ENCODE measurements at regions not wholly inside any gene's neighbourhood (a gene's known extent, or its start where the extent isn't known, plus 50 kb on each side); places are given as distances from the start of the nearest gene placed in this dataset.

DNA sequence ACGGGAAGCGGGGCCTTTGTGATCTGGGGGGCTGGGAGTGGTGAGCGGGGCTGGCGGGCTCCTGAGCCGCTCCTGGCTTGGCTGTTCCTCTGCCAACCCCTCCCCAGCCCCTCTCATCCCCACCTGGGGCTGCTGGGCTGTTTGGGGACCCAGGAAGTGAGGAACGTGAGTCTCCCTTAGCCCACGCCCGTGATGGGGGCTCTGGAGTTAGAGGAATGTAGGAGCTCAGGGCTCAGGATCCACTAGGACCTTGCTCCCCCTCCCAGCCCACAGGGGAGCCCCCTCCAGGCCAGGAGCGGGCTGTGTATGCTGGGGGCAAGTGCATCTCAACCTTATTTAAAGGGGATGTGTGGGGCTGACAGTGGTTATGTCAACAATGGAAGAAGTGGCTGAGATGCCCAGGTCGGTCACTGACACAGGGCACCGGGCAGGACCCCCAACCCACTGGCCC is 134.1 kb downstream of the URI1 start:
- no peaks in the 10 kb centered on the region for H3K4me1 Mint-ChIP-seq
- H3K27ac Mint-ChIP-seq: no peak overlapping the region
- no peak overlapping the region for H3K4me3 Mint-ChIP-seq
- DNase-seq: no peak
- H3K27me3 Mint-ChIP-seq: peaks cover 5% of the 10 kb centered on the region
- no peaks in the 10 kb centered on the region for H3K36me3 Mint-ChIP-seq (ENCODE audit: low read depth)
- ChIA-PET POLR2A (no interaction called here), CTCF (no interaction called here)
- no peaks in the 10 kb centered on the region for H3K9me3 Mint-ChIP-seq

DNA sequence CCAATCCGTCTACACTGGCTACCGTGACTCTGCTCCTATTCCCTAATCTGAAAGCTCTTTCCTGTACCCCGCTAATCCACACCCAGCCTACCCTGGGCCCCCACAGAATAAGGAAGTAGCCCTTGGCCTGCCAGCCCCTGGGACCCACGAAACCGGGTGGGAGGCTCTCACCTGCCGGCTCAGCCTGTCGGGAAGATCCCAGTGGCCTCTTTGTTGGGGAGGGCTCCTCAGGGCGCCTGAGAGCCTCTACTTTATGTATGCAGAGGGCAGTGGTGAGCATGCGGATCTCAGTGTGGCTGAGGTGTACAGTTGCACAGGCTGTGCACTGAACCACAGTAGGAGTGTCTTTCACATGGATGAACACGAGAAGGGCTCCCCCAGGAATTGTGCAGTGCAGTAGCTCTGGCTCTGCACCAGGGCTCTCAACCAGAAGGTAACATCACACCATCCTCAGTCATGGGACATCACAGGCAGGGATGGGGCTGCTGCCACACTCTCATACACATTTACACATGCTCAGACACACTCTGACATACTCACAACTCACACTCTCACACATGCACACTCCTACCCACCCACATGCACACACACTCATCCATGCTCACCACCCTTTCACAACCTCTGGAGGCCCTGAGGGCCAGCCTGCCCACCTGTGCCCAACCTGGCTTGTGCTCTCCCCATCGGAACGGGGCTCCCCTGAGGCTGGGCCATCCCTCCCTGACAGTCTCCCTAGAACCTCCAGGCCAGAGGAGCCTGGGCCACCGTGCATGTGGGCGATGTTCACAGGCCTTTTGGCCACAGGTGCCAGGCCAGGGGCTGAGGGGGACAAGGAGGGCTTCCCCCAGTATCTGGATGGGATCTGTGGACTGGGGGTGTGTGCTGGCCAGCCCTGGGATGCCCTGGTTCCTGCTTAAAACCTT is 135.0 kb downstream of the URI1 start:
- H3K27me3 Mint-ChIP-seq: peaks cover 5% of the 10 kb centered on the region
- H3K4me1 Mint-ChIP-seq: no peaks in the 10 kb centered on the region
- no peak for DNase-seq
- H3K27ac Mint-ChIP-seq: no peak overlapping the region
- H3K36me3 Mint-ChIP-seq (ENCODE audit: low read depth): no peaks in the 10 kb centered on the region
- H3K4me3 Mint-ChIP-seq: no peak overlapping the region
- ChIA-PET POLR2A (no interaction called here), CTCF (no interaction called here)
- H3K9me3 Mint-ChIP-seq: no peaks in the 10 kb centered on the region

DNA sequence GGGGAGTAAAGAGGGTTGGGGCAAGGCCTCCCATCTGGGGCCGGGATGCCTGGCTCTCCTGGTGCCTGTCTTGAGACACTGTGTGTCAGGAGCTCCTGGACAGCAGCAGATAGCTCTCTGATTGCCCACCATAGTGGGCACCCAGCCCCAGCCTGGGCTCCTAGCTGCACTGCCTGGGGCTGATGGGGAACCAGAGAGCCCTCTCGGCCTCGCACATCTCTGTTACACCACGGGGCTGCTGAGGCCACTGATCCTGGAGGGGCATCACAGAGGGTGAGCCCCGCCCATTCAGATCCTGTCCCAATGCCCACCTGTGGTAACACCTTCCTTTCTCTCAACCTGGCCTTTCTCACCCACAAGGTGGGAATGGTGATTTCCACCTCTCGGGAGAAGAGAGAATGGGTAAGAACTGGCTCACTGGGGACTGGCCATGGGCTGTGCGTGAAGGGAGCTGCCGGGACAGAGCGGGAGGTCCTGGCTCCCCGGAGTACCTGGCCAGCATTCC is 135.9 kb downstream of the URI1 start:
- ChIA-PET CTCF (no interaction called here), POLR2A (no interaction called here)
- no peaks in the 10 kb centered on the region for H3K9me3 Mint-ChIP-seq
- H3K4me3 Mint-ChIP-seq: no peak overlapping the region
- DNase-seq: no peak
- no peaks in the 10 kb centered on the region for H3K4me1 Mint-ChIP-seq
- no peak overlapping the region for H3K27ac Mint-ChIP-seq
- peaks cover 5% of the 10 kb centered on the region for H3K27me3 Mint-ChIP-seq
- H3K36me3 Mint-ChIP-seq (ENCODE audit: low read depth): no peaks in the 10 kb centered on the region

DNA sequence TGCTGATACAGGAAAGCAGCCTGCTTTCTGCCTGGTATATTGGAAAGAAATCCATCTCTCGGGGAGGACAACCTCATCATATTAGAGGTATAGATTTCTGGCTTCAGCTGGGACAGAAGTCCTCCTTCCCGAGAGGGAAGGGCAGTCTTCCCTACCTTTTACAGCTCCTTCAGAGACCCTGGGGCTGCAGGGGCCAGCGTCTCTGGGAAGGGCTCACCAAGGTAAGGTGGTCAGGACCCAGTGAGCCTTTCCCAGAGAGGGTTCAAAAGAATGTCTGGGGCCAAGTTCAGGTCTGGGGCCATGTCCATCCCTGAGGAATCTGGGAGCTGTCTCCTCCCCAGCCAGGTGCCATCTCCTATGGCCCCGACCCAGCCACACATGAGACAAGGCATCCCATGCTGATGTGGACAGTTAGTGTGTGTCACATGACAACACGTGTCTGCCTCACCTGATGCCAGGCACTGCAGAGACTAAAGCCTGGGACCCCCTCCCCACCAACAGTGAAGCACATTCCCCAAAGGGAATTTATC is 136.4 kb downstream of the URI1 start:
- no peaks in the 10 kb centered on the region for H3K36me3 Mint-ChIP-seq (ENCODE audit: low read depth)
- no peak for DNase-seq
- CTCF ChIA-PET: no interaction called here
- H3K27ac Mint-ChIP-seq: no peak overlapping the region
- peaks cover 5% of the 10 kb centered on the region for H3K27me3 Mint-ChIP-seq
- no peaks in the 10 kb centered on the region for H3K4me1 Mint-ChIP-seq
- H3K4me3 Mint-ChIP-seq: no peak overlapping the region
- H3K9me3 Mint-ChIP-seq: no peaks in the 10 kb centered on the region
- POLR2A ChIA-PET: no interaction called here

DNA sequence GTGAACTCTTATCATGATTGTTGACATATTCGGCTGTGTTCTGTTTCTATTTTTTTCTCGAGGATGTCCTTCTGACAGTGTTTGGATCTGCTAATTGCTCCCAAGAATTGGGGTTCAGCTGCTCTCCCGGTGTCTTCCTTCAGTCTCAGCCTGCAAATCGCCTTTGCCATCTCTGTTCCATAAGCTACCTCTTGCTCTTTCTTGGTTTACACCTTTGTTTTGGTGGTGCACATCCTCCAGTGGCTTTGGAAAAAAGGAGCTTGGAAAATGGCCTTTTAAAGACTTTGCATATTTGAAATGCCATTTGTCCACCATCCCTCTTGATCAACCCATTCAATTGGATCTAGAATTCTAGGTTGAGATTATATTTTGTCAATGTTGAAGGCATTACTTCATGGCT is 137.2 kb downstream of the URI1 start:
- CTCF ChIA-PET: interaction anchor here (0.6 kb wide), 1 partner anchor 1606 kb away, joined by 3 read pairs; no protein-coding TSS in a partner anchor
- no peaks in the 10 kb centered on the region for H3K36me3 Mint-ChIP-seq (ENCODE audit: low read depth)

DNA sequence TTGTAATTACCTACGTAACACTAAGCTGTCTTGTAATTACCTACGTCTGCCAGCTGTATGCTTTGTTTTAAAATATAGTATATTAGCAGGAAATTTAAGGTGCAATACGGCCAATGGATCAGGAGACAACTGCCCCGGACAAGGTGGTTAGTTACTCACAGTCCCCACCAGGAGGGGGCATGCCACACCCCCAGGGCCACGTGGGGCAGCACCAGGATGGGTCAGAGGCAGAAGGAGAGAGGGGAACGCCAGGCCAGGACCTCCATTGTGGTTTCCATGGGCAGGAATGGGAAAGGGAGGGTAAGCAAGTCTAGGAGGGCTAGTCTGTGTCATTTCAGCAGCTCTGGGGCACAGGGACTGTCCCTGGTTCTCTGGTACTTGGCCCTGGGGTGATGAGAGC is 140.1 kb downstream of the URI1 start:
- ChIA-PET CTCF (no interaction called here), POLR2A (no interaction called here)
- Mint-ChIP-seq H3K4me3 (no peak overlapping the region), H3K4me1 (peaks cover 6% of the 10 kb centered on the region), H3K27me3 (peaks cover 4% of the 10 kb centered on the region), H3K36me3 (ENCODE audit: low read depth) (no peaks in the 10 kb centered on the region), H3K9me3 (no peaks in the 10 kb centered on the region), H3K27ac (no peak overlapping the region)
- DNase-seq: no peak

More for the DNA sequence above, 137.2 kb downstream of the URI1 start:
- H3K4me3 Mint-ChIP-seq: no peak overlapping the region
- no peaks in the 10 kb centered on the region for H3K4me1 Mint-ChIP-seq
- no peaks in the 10 kb centered on the region for H3K9me3 Mint-ChIP-seq
- no peak for DNase-seq
- no peak overlapping the region for H3K27ac Mint-ChIP-seq
- POLR2A ChIA-PET: no interaction called here
- peaks cover 5% of the 10 kb centered on the region for H3K27me3 Mint-ChIP-seq

DNA sequence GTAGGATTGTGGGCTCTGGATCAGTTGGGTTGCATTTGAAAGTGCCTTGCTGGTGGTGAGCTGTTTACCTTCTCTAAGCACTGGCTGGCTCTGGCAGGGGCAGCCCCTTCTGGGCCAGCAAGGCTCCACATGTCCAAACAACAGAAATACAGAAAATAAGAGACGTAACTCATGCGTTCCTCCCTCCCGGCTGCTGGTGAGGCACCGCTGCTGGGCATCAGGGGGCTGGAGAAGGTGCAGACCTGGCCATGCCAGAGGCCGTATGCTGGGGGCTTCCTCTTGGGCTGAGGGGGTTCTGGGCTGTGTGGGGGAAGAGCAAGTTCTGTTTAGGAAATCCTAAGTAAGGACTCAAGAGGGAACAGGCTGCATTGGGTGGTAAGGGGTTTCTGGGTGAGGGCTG is 140.6 kb downstream of the URI1 start:
- Mint-ChIP-seq H3K27ac (no peak overlapping the region), H3K27me3 (peaks cover 3% of the 10 kb centered on the region), H3K9me3 (no peaks in the 10 kb centered on the region), H3K36me3 (ENCODE audit: low read depth) (no peaks in the 10 kb centered on the region), H3K4me3 (no peak overlapping the region), H3K4me1 (peaks cover 6% of the 10 kb centered on the region)
- CTCF ChIA-PET: no interaction called here
- no peak for DNase-seq
- POLR2A ChIA-PET: no interaction called here

DNA sequence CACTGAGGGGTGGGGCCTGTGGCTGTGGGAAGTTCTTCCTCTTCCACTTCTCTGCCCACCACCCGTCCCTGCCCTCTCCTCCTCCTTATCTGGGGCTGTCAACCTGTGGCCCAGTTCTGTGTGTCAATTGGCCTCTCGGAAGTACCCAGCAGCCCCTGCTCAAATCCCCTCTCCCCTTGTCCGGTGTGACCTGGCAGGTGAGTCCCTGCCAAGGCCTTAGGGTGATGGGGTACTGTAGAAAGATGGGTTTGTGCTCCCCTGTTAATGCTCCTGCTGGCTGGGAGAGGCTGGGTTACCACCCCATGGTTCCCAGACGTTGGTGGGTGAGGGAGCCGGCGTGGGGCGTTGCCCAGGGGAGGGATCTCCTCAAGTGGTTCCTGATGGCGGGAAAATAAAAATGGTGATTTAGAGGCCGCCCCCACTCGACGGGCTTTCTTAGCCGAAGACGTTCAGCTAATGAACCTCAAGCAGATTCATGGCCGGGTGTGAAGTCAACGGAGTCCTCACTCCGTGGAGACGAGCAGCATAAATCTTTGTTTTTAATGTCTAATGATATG is 141.2 kb downstream of the URI1 start:
- POLR2A ChIA-PET: no interaction called here
- H3K36me3 Mint-ChIP-seq (ENCODE audit: low read depth): no peaks in the 10 kb centered on the region

DNA sequence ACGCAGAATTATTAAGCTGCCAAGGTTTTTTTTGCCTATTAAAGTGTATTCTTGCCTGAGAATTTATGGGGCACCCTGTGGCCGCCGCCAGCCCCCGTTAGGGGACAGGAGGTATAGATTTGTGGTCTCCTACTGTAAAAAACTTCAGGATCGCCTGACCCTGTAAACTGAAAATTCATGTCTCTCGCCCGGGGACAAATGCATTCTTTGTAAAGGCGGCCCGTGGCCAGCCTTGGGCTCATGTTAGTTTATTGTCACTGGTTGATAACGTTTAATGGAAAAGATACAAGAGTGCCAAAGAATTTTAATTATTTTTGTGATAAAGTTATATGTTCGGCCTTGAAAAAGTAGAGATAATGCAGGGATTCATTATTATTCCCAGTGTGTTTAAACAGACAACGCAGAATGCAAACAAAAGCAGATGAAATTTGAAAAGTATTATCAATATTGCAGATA is 141.7 kb downstream of the URI1 start:
- no peaks in the 10 kb centered on the region for H3K9me3 Mint-ChIP-seq
- peaks cover 3% of the 10 kb centered on the region for H3K27me3 Mint-ChIP-seq
- CTCF ChIA-PET: no interaction called here
- no peak overlapping the region for H3K27ac Mint-ChIP-seq
- H3K36me3 Mint-ChIP-seq (ENCODE audit: low read depth): no peaks in the 10 kb centered on the region
- POLR2A ChIA-PET: no interaction called here
- no peak for DNase-seq
- peaks cover 6% of the 10 kb centered on the region for H3K4me1 Mint-ChIP-seq
- no peak overlapping the region for H3K4me3 Mint-ChIP-seq

More for the DNA sequence above, 141.2 kb downstream of the URI1 start:
- H3K9me3 Mint-ChIP-seq: no peaks in the 10 kb centered on the region
- H3K4me3 Mint-ChIP-seq: no peak overlapping the region
- peaks cover 6% of the 10 kb centered on the region for H3K4me1 Mint-ChIP-seq
- H3K27me3 Mint-ChIP-seq: peaks cover 3% of the 10 kb centered on the region
- CTCF ChIA-PET: no interaction called here
- DNase-seq: no peak
- H3K27ac Mint-ChIP-seq: no peak overlapping the region

DNA sequence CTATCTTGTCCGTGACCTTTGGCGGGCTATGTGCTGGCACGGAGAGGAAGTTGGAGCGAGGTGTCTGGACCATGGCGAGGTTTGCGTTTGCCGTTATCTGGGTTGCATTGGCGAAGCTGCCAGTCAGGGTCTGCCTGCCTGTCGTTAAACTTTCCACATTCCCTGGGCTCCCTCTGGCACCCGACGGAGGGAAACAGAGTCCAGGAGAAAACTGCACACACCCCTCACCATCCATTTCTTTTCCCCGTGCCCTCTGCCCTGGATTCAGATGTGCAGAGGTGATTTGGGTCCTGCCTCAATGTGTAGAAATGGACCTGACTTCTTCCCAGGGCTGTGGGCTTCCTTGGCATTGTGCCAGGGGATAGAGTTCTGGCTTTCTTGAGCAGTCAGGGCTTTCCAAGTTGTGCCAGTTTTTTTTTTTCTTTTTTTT is 142.4 kb downstream of the URI1 start:
- Mint-ChIP-seq H3K4me3 (no peak overlapping the region), H3K27me3 (peaks cover 3% of the 10 kb centered on the region), H3K27ac (no peak overlapping the region), H3K9me3 (no peaks in the 10 kb centered on the region), H3K4me1 (peaks cover 6% of the 10 kb centered on the region), H3K36me3 (ENCODE audit: low read depth) (no peaks in the 10 kb centered on the region)
- POLR2A ChIA-PET: no interaction called here
- DNase-seq: no peak
- CTCF ChIA-PET: no interaction called here

DNA sequence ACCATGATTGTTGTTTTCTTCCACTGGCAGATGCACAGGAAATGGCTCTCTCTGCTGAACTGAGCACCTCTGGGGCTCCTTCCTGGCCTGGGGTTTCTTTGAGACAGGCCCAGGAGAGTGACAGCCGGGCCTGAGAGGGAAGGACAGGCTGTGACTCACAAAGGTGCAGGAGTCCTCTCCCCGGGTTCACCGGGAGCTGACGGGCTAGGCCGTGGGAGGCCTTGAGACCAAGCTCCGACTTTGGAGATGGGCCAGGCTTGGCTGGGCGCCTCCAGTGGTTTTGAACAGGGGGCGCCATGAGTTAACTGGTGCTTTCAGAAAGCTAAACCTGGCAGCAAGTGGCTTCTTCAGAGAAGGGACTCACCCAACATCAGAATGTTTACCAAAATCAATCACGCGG is 143.4 kb downstream of the URI1 start:
- no peaks in the 10 kb centered on the region for H3K9me3 Mint-ChIP-seq
- H3K4me3 Mint-ChIP-seq: no peak overlapping the region
- no peak for DNase-seq
- H3K4me1 Mint-ChIP-seq: peaks cover 6% of the 10 kb centered on the region
- ChIA-PET CTCF (no interaction called here), POLR2A (no interaction called here)
- no peak overlapping the region for H3K27ac Mint-ChIP-seq
- H3K27me3 Mint-ChIP-seq: no peaks in the 10 kb centered on the region
- H3K36me3 Mint-ChIP-seq (ENCODE audit: low read depth): no peaks in the 10 kb centered on the region

DNA sequence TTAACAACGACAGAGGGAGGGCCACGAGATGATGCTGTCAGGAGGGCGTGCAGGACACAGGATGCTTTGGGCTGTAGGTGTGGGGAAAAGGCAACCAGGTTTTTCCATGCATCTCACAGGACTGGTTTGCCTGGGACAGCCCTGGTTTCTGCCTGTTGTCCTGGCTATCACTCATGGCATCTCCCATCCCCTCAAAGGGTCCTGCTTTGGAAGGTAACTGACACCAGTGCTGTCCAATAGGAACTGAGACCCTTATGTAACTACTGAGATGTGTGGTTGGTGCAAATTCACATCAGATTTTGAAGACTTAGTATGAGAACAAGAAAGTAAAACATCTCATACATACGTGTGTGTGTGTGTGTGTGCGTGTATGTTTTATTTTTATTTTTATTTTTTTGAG is 144.2 kb downstream of the URI1 start:
- Mint-ChIP-seq H3K9me3 (no peaks in the 10 kb centered on the region), H3K27ac (no peak overlapping the region), H3K27me3 (no peaks in the 10 kb centered on the region), H3K4me3 (no peak overlapping the region), H3K4me1 (peaks cover 6% of the 10 kb centered on the region), H3K36me3 (ENCODE audit: low read depth) (no peaks in the 10 kb centered on the region)
- ChIA-PET CTCF (no interaction called here), POLR2A (no interaction called here)
- DNase-seq: no peak

DNA sequence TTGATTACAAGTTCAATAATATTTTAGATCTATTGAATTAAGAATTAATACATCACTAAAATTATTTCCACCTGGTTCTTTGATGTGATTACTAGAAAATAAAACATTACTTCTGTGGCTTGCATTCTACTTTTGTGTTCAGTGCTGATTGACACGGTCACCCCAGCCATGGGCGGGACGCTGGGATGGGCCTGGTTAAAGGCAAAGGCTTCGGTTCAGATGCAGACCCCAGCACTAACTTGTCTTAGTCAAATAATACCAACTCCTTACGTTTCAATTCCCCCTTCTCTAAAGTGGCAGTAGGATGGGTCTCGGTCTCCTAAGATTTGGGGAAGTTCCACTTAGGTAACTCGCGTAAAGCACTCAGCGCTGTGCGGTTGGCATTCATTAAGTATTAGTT is 144.9 kb downstream of the URI1 start:
- POLR2A ChIA-PET: no interaction called here
- no peaks in the 10 kb centered on the region for H3K36me3 Mint-ChIP-seq (ENCODE audit: low read depth)
- H3K9me3 Mint-ChIP-seq: no peaks in the 10 kb centered on the region
- DNase-seq: no peak
- H3K27me3 Mint-ChIP-seq: no peaks in the 10 kb centered on the region
- no peak overlapping the region for H3K27ac Mint-ChIP-seq
- H3K4me3 Mint-ChIP-seq: no peak overlapping the region
- CTCF ChIA-PET: no interaction called here
- H3K4me1 Mint-ChIP-seq: peaks cover 6% of the 10 kb centered on the region
